Activated naive CD8-positive, alpha-beta T cell treated with anti-CD3 and anti-CD28 coated beads, Interleukin-2, amount 10 ng/mL, durations not matched to agents 7 days and 5 days (primary cell): ENCODE measurements at regions not wholly inside any gene's neighbourhood (a gene's known extent, or its start where the extent isn't known, plus 50 kb on each side); places are given as distances from the start of the nearest gene placed in this dataset.
"Not testable (repeated sequence)": the region's sequence is repeated elsewhere in the genome, so short reads cannot be mapped to it uniquely, and the experiment has no call there.

Experiments
- ATAC-seq: fragments of 150-1000 bp; cut with Tn5 transposase; one replicate; pipeline ENCODE4 v1.10.0; 2021; ENCODE audit warnings: low read depth, moderate library complexity
- POLR2A ChIA-PET: fragments of 350-600 bp; sonication (Branson Sonifier 250); formaldehyde crosslinking; loops from one replicate; lab custom pipeline; 2021; ENCODE audit warnings: antibody characterized with exemption; lab: Charles Lee
- DNase-seq: peaks from one replicate; pipeline ENCODE4 v3.0.0; 2021
- H3K27ac Mint-ChIP-seq: one replicate; pipeline ENCODE4 v1.8.0; 2022; ENCODE audit warnings: mild to moderate bottlenecking, mixed read lengths
- H3K27me3 Mint-ChIP-seq: one replicate; pipeline ENCODE4 v1.8.0; 2022; ENCODE audit warnings: mild to moderate bottlenecking, moderate library complexity, mixed read lengths
- H3K36me3 Mint-ChIP-seq: one replicate; pipeline ENCODE4 v1.8.0; 2021; ENCODE audit warnings: mild to moderate bottlenecking, mixed read lengths
- H3K4me1 Mint-ChIP-seq: one replicate; pipeline ENCODE4 v1.8.0; 2021; ENCODE audit warnings: mixed read lengths
- H3K4me3 Mint-ChIP-seq: one replicate; pipeline ENCODE4 v1.8.0; 2022; ENCODE audit warnings: mild to moderate bottlenecking, moderate library complexity, mixed read lengths
- H3K9me3 Mint-ChIP-seq: one replicate; pipeline ENCODE4 v1.8.0; 2021; ENCODE audit warnings: mixed read lengths

DNA sequence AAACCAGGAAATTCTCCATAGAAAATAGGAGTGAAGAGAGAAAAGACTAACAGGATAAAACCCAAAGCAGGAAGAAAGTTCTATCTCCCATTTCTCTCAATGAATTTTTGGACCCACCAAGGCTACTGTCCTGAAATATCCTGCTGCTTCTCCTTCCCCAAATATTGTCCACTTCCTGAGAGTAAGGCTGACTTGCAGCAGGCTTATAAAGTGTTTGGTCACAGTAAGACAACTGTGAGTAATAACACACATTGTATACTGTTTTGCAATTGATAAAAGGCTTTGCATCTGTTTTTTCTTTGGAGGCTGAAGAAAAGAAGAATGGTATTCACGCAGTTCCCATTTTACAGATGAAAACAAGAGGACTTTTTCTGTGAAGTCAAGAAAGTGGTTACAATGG lies 52.8 kb downstream of the FOXD4L6 start:
- ATAC-seq, H3K36me3 Mint-ChIP-seq, POLR2A ChIA-PET, H3K4me3 Mint-ChIP-seq, DNase-seq, H3K9me3 Mint-ChIP-seq, H3K4me1 Mint-ChIP-seq, H3K27ac Mint-ChIP-seq: not testable (repeated sequence)
- H3K27me3 Mint-ChIP-seq: peaks cover 39% of the 10 kb centered on the region

DNA sequence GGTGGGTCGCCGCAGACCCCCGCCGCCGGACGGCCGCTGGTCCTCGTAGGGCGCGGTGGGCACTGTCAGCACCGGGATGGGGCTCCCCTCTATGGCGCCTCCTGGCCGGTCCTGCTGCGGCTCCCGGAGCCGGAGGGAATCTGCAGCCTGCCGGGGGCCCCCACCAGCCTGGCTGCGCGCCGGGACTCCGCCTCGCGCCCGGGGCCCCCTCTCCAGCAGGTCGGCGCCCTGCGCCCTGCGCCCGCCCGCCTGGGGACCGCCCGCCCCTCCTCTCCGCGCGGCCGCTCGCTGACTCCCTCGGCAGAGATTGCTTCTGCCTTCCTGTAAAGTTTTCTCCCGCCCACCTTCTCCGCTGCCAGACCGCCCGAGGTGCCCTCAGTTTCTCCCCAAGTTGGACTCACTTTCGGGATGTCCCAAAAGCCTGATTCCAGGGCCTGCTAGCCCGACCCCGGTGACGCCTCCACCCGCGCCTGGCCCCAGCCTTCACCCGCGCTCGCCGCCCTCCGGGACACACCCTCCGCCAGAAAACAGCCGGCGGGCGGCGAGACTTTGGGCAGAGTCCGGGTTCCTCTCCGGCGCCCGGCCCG lies 54.0 kb downstream of the FOXD4L6 start:
- H3K27ac Mint-ChIP-seq, H3K36me3 Mint-ChIP-seq, H3K4me1 Mint-ChIP-seq, H3K9me3 Mint-ChIP-seq, POLR2A ChIA-PET: not testable (repeated sequence)
- H3K27me3 Mint-ChIP-seq: peaks cover 39% of the 10 kb centered on the region
- peak; percentile 54 for DNase-seq
- peak; percentile 66 for ATAC-seq
- H3K4me3 Mint-ChIP-seq: peak overlapping the region; percentile 84

DNA sequence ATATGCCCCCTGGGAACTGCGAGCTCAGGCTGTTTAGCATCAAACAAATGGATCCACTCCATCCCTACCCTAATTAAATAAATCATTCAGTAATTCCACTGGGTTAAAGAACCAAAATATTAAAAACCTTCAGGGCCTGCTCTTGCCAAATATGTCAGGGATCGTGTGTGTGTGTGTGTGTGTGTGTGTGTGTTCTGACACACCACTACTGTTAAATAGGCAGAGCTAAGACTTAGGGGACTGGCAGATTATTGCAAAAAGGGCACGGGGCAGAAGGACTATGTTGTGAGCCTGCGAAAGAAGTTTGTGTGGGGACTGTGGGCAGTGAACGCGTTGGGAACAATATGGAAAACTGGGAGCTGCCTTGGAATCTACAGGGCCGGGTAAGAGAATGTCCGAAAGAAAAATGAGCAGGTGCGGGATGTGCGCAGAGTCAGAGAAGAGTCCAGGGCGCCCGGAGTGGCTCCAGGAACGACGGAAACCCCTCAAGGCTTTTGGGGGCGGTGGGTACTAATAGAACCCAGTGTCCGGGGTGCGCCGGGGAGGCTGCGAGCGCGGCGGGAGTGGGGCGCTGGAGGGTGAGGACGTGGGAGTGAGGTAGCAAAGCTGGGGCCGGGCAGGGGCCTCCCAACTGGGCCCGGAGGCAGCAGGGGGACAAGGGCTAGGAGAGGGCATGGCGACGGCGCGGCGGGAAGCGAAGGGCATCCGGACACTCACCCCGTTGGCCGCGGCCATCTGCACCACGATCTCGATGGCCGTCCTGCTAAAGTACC lies 54.8 kb downstream of the FOXD4L6 start:
- DNase-seq, POLR2A ChIA-PET, H3K4me1 Mint-ChIP-seq, H3K9me3 Mint-ChIP-seq, ATAC-seq, H3K27ac Mint-ChIP-seq, H3K36me3 Mint-ChIP-seq: not testable (repeated sequence)
- H3K4me3 Mint-ChIP-seq: peak overlapping the region; percentile 48
- H3K27me3 Mint-ChIP-seq: peaks cover 39% of the 10 kb centered on the region

DNA sequence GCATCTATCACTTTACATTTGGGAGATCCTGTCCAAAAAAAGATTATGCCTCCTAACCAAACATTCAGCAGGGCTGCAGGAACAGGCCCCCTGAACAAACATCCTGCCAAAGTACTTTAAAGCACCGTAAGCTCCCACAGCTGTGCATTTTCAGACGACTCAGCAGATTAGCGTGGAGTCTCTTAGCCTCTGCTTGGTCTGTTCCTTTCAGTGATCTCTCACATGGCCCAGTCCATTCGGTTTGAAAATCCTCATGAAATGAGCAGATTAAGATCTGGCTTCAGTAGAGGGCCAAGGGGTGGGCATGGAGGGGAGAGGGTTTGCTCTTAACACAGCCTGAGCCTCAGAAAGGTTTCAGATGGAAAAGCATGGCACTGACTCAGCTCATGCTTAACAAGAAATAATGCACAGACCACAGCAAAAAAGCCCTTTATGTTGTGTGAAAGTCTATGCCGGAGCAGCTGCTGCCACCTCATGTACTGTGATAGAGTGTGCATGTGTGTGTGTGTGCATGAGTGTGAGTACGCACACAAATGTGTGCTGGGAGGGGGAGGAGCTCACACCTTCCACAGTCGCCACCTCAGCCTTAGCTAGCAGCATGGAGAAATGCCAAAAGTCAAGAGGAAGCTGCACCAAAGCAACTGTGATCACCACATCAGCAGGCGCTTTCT lies 64.2 kb downstream of the FOXD4L6 start:
- H3K27me3 Mint-ChIP-seq, H3K36me3 Mint-ChIP-seq, H3K9me3 Mint-ChIP-seq, POLR2A ChIA-PET, H3K4me1 Mint-ChIP-seq: not testable (repeated sequence)
- DNase-seq (peak; percentile 33), ATAC-seq (peak; percentile 86)
- peak overlapping the region; percentile 58 for H3K4me3 Mint-ChIP-seq
- H3K27ac Mint-ChIP-seq: peak overlapping the region; percentile 16

DNA sequence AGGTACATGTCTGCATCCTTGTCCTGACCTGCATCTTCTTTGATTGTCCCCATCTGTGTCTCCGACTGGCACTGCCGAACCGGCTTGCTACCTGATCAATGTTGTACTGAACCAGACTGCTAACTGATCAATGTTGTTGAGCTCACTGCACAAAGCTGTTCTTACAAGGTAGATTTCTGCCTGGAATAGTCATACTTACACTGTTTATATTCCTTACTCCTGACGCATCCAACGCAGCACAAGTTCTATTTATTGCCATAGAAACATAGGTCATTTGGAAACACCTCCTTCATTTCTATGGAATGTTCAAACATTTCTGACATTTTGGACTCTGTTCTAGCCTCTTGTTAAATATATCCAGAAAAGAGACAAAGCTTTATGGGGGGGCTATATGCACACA lies 65.2 kb downstream of the FOXD4L6 start:
- H3K27ac Mint-ChIP-seq, H3K27me3 Mint-ChIP-seq, H3K4me3 Mint-ChIP-seq, ATAC-seq, H3K4me1 Mint-ChIP-seq, DNase-seq, POLR2A ChIA-PET, H3K9me3 Mint-ChIP-seq, H3K36me3 Mint-ChIP-seq: not testable (repeated sequence)

DNA sequence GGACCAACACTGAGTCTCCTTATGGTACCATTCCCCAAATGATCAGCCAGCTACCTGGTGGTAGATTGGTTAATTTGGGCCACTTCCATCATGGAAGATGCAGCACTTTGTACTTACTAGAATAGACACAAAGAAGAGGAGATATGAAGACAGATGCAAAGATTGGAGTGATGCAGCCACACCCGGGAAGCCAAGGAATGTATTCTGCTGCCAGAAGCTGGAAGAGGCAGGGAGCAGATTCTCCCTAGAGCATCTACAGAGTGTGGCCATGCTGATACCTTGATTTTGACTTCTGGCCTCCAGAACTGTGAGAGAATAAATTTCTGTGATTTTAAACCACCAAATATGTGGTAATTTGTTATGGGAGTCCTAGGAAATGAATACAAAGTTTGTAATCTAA lies 68.9 kb downstream of the FOXD4L6 start:
- POLR2A ChIA-PET, H3K9me3 Mint-ChIP-seq, DNase-seq, H3K27ac Mint-ChIP-seq, H3K27me3 Mint-ChIP-seq, H3K4me3 Mint-ChIP-seq, ATAC-seq, H3K36me3 Mint-ChIP-seq, H3K4me1 Mint-ChIP-seq: not testable (repeated sequence)

DNA sequence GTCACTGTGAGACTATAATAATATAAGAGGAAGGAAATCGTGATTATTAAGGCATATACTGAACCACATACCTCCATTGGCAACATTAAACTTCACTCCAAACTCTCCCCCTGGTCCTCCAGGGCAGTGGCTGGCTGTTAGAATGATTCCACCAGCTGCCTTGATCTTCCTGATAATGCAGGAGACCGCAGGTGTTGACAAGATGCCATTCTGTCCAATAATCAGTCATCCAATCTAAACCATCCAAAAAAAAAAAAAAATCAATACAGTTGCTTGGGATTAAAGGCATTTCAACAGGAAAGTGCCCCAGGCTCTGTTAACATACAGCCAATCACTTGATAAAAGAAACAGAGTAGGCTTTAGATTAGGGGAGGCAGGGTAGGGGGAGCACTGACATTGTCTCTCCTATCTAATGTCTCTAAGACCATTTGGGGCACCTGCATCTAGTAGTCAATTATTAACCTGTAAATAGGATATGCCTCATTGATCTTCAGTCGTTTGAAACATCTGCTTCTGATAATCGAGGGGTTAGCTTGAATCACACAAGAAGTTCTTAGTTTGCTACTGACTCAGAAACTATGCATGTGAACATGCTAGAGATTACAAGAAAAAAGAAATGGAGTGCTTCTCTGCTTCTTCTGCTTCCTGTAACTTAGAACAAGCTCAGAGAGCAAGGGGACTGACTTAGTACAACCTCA lies 74.7 kb downstream of the FOXD4L6 start:
- H3K27me3 Mint-ChIP-seq, ATAC-seq, H3K27ac Mint-ChIP-seq, H3K9me3 Mint-ChIP-seq, POLR2A ChIA-PET, H3K36me3 Mint-ChIP-seq, H3K4me1 Mint-ChIP-seq, H3K4me3 Mint-ChIP-seq, DNase-seq: not testable (repeated sequence)

DNA sequence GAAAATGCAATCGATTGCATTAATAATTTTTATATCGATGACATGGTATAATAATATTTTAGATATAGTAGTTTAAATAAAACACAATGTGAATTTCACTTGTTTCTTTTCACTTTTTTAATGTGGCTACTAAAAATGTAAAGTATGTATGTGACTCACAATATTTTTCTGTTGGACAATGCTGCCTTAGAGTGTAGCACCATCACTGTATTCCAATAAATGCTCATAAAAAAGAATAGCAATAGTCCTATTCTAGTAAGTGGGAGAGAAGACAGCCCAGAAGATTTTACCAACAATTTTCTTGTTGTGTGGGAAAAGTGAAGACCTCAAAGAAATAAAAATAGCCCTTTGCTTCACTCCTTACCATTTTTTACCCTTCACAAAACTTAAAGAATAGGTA lies 79.8 kb downstream of the FOXD4L6 start:
- H3K27ac Mint-ChIP-seq, H3K4me3 Mint-ChIP-seq, H3K4me1 Mint-ChIP-seq, H3K9me3 Mint-ChIP-seq, POLR2A ChIA-PET, H3K36me3 Mint-ChIP-seq, DNase-seq, ATAC-seq, H3K27me3 Mint-ChIP-seq: not testable (repeated sequence)

DNA sequence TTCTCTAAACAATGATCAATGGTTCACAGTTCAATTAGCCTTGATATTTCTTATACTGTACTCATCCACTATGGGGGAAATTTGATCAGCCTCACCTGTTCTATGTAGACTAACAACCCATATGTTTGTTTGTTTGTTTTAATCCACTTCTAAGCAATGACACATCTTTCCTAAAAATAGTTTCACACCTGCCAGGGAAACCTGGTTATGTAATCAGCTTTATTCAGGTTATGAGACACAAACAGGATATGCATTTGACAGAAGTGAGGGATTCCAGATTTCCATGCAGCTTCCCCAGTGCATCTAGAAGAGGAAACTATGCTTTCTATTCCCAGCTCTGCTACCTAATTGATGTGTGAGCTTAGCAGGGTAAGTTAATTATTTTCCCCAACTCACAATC lies 80.7 kb downstream of the FOXD4L6 start:
- H3K36me3 Mint-ChIP-seq, H3K27ac Mint-ChIP-seq, H3K9me3 Mint-ChIP-seq, POLR2A ChIA-PET, H3K4me3 Mint-ChIP-seq, H3K4me1 Mint-ChIP-seq, DNase-seq, ATAC-seq, H3K27me3 Mint-ChIP-seq: not testable (repeated sequence)

DNA sequence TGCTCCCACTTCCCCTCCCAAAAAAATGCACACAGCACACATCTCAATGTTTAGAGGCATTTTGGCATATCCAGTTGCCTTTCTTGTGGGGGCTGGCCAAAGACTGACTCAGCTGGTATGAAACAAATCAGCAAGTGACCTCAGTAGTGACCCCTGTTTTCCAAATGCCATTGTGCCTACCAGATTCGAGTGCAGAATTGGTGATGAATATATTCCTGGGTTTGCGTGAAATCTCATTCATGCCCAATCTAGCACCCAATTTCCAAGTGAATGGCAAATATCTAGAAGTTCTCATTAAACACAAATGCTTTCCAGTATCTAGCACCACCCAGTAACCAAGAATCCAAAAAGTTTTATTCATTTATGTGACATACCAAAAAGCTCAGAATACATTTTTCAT lies 83.6 kb downstream of the FOXD4L6 start:
- H3K27me3 Mint-ChIP-seq, H3K4me1 Mint-ChIP-seq, H3K9me3 Mint-ChIP-seq, H3K36me3 Mint-ChIP-seq, POLR2A ChIA-PET, H3K4me3 Mint-ChIP-seq, DNase-seq, H3K27ac Mint-ChIP-seq, ATAC-seq: not testable (repeated sequence)

DNA sequence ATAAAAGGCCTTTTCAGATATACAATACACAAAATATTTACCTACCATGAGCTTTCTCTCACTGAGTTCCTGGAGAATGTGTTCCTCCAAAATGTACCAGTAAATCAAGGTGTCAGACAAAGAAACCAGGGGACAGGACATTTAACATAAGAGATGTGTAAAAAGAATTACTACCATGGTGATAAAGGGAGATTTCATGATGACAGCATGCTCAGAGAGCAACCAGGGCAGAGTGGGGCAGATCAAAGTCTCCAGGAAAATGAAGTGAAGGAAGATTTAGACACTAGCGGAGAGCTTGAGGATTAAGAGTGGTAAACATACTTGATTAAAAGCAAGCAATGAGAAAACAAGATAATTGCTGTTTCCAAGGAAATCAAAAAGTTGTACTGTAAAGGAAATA lies 85.0 kb downstream of the FOXD4L6 start:
- H3K36me3 Mint-ChIP-seq, H3K4me3 Mint-ChIP-seq, H3K27ac Mint-ChIP-seq, H3K27me3 Mint-ChIP-seq, H3K4me1 Mint-ChIP-seq, DNase-seq, POLR2A ChIA-PET, ATAC-seq, H3K9me3 Mint-ChIP-seq: not testable (repeated sequence)

DNA sequence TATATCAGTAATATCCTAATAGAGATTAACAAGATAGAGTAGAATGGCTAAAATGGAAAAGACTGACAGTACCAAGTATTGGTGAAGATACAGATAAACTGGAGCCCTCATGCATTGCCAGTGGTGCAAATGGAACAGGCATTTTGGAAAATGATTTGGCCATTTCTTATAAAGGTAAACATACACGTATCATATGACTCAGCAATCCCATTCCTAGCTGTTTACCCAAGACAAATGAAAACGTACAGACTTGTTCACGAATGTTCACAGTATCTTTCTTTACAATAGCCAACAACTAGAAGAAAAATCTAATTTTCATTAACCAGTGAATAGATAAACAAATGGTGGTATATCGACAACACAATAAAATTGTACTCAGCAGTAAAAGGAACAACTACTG lies 86.4 kb downstream of the FOXD4L6 start:
- H3K36me3 Mint-ChIP-seq, ATAC-seq, H3K27ac Mint-ChIP-seq, POLR2A ChIA-PET, H3K4me1 Mint-ChIP-seq, H3K4me3 Mint-ChIP-seq, H3K27me3 Mint-ChIP-seq, DNase-seq, H3K9me3 Mint-ChIP-seq: not testable (repeated sequence)

DNA sequence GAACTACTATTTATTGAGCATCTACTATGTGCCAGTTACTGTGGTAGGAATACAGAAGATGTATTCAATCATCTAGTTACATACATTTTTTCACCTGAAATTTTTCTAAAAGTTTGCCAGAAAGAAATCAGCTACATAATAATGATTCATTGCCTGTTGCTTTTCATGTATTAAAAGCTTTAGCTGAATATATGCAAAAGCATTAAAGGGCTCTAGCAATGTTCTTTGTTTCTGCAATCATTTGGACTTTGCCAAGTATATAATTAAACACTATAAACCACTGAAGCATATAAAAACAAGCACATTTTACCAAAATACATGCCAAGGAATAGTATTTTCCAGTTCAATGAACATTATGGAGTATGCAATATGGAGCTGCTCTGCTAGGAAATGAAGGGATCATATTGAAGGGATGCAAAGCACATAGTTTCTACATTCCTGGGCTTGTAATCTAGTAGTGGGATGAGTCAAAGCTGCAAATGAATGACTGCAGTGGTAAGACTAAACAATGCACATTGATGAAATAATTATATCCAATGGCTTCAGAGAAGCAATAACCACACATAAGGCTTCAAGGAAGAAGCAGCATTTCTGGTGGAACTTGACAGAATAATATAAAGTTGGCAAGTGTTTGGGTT lies 87.7 kb downstream of the FOXD4L6 start:
- H3K4me1 Mint-ChIP-seq, H3K36me3 Mint-ChIP-seq, POLR2A ChIA-PET, DNase-seq, H3K9me3 Mint-ChIP-seq, H3K27ac Mint-ChIP-seq, ATAC-seq, H3K27me3 Mint-ChIP-seq, H3K4me3 Mint-ChIP-seq: not testable (repeated sequence)
